ENCODE measurements at regions not wholly inside any gene's neighbourhood (a gene's known extent, or its start where the extent isn't known, plus 50 kb on each side); places are given as distances from the start of the nearest gene placed in this dataset.

DNA sequence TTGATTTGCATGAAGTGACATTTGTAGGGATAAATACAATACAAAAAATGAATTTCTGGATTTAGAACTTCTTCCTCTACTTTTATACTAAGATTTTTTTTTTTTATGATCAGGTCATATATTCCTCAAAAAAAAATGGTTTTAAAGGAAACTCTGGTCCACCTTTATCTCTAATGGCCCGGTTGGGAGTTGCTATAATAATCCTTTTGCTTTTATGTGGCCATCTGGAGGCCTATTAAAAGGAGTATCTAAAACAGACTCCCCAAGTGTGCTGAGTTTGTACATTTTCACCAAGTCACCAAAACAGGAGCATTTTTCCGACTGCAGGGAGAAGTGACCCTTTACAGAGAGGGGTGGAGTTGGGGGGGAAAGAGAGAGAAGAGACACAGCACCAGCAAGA lies 329.2 kb upstream of the FIGN start:
- TF ChIP-seq ATF3 (IDR thresholded peaks at IDR 0.05; ENCODE audit: insufficient read depth, low read depth, low read length), result no peak
- TF ChIP-seq EP300 (IDR thresholded peaks at IDR 0.05; ENCODE audit: borderline replicate concordance in 1 of 2, low read depth in 2 of 2, low read length in 2 of 2), result no peak
- TF ChIP-seq, protein P1, sequence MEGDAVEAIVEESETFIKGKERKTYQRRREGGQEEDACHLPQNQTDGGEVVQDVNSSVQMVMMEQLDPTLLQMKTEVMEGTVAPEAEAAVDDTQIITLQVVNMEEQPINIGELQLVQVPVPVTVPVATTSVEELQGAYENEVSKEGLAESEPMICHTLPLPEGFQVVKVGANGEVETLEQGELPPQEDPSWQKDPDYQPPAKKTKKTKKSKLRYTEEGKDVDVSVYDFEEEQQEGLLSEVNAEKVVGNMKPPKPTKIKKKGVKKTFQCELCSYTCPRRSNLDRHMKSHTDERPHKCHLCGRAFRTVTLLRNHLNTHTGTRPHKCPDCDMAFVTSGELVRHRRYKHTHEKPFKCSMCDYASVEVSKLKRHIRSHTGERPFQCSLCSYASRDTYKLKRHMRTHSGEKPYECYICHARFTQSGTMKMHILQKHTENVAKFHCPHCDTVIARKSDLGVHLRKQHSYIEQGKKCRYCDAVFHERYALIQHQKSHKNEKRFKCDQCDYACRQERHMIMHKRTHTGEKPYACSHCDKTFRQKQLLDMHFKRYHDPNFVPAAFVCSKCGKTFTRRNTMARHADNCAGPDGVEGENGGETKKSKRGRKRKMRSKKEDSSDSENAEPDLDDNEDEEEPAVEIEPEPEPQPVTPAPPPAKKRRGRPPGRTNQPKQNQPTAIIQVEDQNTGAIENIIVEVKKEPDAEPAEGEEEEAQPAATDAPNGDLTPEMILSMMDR (IDR thresholded peaks at IDR 0.05; ENCODE audit: control extremely low read depth in 1 of 3, insufficient read depth in 1 of 3, low read depth in 1 of 3, low read length in 3 of 3), result no peak
- TF ChIP-seq RAD21 (IDR thresholded peaks at IDR 0.05 in 1 of 2, conservative IDR thresholded peaks at IDR 0.05 in 1 of 2; ENCODE audit: low read depth in 2 of 2, low read length in 2 of 2), result no peak
- TF ChIP-seq POLR2A (IDR thresholded peaks at IDR 0.05; ENCODE audit: control extremely low read depth in 1 of 2, low read depth in 2 of 2, low read length in 2 of 2), result no peak
- TF ChIP-seq BRCA1 (IDR thresholded peaks at IDR 0.05; ENCODE audit: low read depth, low read length), result no peak
- no peak for TF ChIP-seq CHD2 (IDR thresholded peaks at IDR 0.05; ENCODE audit: low read length)
- TF ChIP-seq CHD1 (IDR thresholded peaks at IDR 0.05; ENCODE audit: low read depth, low read length), result no peak

Measured in H1 (cell line).